Activated CD4-positive, alpha-beta memory T cell treated with anti-CD3 and anti-CD28 coated beads, Interleukin-2, amount 10 ng/mL, durations not matched to agents 7 days and 5 days (primary cell): ENCODE measurements at regions not wholly inside any gene's neighbourhood (a gene's known extent, or its start where the extent isn't known, plus 50 kb on each side); places are given as distances from the start of the nearest gene placed in this dataset.

Experiments
- CTCF ChIA-PET: fragments of 350-600 bp; sonication (Branson Sonifier 250); formaldehyde crosslinking; loops from one replicate; lab custom pipeline; 2021; ENCODE audit warnings: antibody characterized with exemption, inconsistent platforms; lab: Charles Lee
- POLR2A ChIA-PET: fragments of 350-600 bp; sonication (Branson Sonifier 250); formaldehyde crosslinking; loops from one replicate; lab custom pipeline; 2021; ENCODE audit warnings: antibody characterized with exemption; lab: Charles Lee
- DNase-seq: peaks from one replicate; pipeline ENCODE4 v3.0.0-alpha.2; 2020
- H3K27ac Mint-ChIP-seq: one replicate; pipeline ENCODE4 v1.8.0; 2021; ENCODE audit warnings: mild to moderate bottlenecking, mixed read lengths
- H3K27me3 Mint-ChIP-seq: one replicate; pipeline ENCODE4 v1.8.0; 2021; ENCODE audit warnings: mixed read lengths
- H3K36me3 Mint-ChIP-seq: one replicate; pipeline ENCODE4 v1.8.0; 2021; ENCODE audit warnings: low read depth, mixed read lengths
- H3K4me1 Mint-ChIP-seq: one replicate; pipeline ENCODE4 v1.8.0; 2021; ENCODE audit warnings: mixed read lengths
- H3K4me3 Mint-ChIP-seq: one replicate; pipeline ENCODE4 v1.8.0; 2021; ENCODE audit warnings: mild to moderate bottlenecking, mixed read lengths
- H3K9me3 Mint-ChIP-seq: one replicate; pipeline ENCODE4 v1.8.0; 2021; ENCODE audit warnings: mixed read lengths

GRCh38 chr2:207289295-207290018 lies 123.7 kb upstream of the KLF7 start:
- Mint-ChIP-seq H3K36me3 (peaks cover 3% of the 10 kb centered on the region), H3K9me3 (no peaks in the 10 kb centered on the region), H3K27me3 (no peaks in the 10 kb centered on the region), H3K4me1 (peaks cover 52% of the 10 kb centered on the region), H3K27ac (no peak overlapping the region), H3K4me3 (no peak overlapping the region)
- DNase-seq: no peak
- CTCF ChIA-PET: no interaction called here
- POLR2A ChIA-PET: no interaction called here

- Mint-ChIP-seq H3K27ac (no peak overlapping the region), H3K4me1 (peaks cover 38% of the 10 kb centered on the region), H3K4me3 (no peak overlapping the region), H3K36me3 (peaks cover 7% of the 10 kb centered on the region), H3K9me3 (peaks cover 6% of the 10 kb centered on the region), H3K27me3 (no peaks in the 10 kb centered on the region)
- ChIA-PET CTCF (interaction anchor here (0.7 kb wide), 1 partner anchor 778 kb away, joined by 4 read pairs; no protein-coding TSS in a partner anchor), POLR2A (no interaction called here)
- DNase-seq: no peak
Measured at GRCh38 chr2:207290833-207291624, 125.3 kb upstream of the KLF7 start.

DNA sequence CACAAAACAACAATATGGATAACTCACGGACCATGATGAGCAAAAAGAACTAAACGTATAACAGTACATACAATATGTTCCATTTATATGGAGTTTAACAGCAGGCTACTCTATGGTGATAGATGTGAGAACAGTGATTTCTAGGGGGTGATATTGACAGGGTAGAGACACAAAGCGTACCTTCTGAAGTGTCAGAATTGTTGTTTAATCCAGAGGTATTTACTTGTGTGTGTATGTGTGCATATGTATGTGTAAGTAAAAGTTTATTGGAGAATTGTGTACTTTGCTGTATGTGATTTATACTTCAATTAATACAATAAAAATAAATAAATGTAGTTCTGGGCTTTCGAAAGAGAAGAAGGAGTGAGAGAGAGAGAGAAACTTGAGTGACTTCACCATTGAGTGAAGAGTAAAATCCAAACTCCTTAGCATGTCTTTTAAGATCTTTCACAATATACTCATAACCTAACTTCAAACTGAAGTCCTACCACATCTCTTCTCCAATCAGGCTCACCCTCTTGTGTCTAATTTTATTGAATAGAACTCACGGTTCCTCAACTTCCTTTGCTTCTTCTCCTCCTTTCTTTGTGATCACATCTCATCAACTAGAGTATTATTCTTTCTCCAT lies 126.0 kb upstream of the KLF7 start:
- POLR2A ChIA-PET: interaction anchor here (0.7 kb wide), 1 partner anchor 15 kb away, joined by 3 read pairs; no protein-coding TSS in a partner anchor
- H3K4me3 Mint-ChIP-seq: no peak overlapping the region
- no peak overlapping the region for H3K27ac Mint-ChIP-seq

GRCh38 chr2:207296265-207296948 lies 130.7 kb upstream of the KLF7 start:
- Mint-ChIP-seq H3K4me3 (no peak overlapping the region), H3K4me1 (peaks cover 14% of the 10 kb centered on the region), H3K36me3 (peaks cover 4% of the 10 kb centered on the region), H3K9me3 (peaks cover 8% of the 10 kb centered on the region), H3K27ac (no peak overlapping the region), H3K27me3 (no peaks in the 10 kb centered on the region)
- ChIA-PET CTCF (no interaction called here), POLR2A (no interaction called here)
- no peak for DNase-seq

More for the DNA sequence above, 126.0 kb upstream of the KLF7 start:
- Mint-ChIP-seq H3K9me3 (peaks cover 6% of the 10 kb centered on the region), H3K27me3 (no peaks in the 10 kb centered on the region), H3K4me1 (peaks cover 32% of the 10 kb centered on the region), H3K36me3 (peaks cover 7% of the 10 kb centered on the region)
- CTCF ChIA-PET: interaction anchor here (0.7 kb wide), 2 partner anchors 140 to 778 kb away, joined by 3 to 4 read pairs; no protein-coding TSS in a partner anchor
- DNase-seq: no peak

- DNase-seq: no peak
- peaks cover 2% of the 10 kb centered on the region for H3K9me3 Mint-ChIP-seq
- no peaks in the 10 kb centered on the region for H3K36me3 Mint-ChIP-seq
- ChIA-PET POLR2A (no interaction called here), CTCF (no interaction called here)
- H3K27me3 Mint-ChIP-seq: no peaks in the 10 kb centered on the region
- H3K4me3 Mint-ChIP-seq: no peak overlapping the region
- H3K4me1 Mint-ChIP-seq: no peaks in the 10 kb centered on the region
- no peak overlapping the region for H3K27ac Mint-ChIP-seq
Measured at GRCh38 chr2:207300817-207301216, 135.1 kb upstream of the KLF7 start.

DNA sequence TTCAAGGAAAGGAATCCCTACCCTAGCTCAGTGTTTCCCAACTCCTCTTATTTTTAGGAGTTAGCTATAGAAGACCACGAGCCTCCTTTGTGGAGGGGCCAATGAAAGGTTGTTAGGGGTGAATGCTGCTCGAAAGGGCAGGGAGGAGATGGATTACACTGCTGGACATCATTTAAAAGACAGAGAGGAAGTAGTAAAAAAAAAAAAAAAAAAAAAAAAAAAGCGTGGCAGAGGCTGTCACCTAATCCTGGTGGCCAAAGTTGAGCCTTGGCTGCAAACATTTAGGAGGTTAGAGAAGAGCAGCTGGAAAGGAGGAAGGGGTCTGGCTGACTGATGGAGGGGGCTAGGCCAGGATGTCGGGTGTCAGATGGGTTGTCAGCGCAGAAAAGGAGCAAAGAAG lies 139.0 kb upstream of the KLF7 start:
- ChIA-PET POLR2A (no interaction called here), CTCF (interaction anchor here (0.5 kb wide), 1 partner anchor 1143 kb away, joined by 3 read pairs; no protein-coding TSS in a partner anchor)
- Mint-ChIP-seq H3K36me3 (no peaks in the 10 kb centered on the region), H3K4me3 (no peak overlapping the region), H3K27ac (no peak overlapping the region), H3K9me3 (no peaks in the 10 kb centered on the region), H3K27me3 (no peaks in the 10 kb centered on the region), H3K4me1 (peaks cover 12% of the 10 kb centered on the region)
- no peak for DNase-seq

- H3K27me3 Mint-ChIP-seq: no peaks in the 10 kb centered on the region
- no peaks in the 10 kb centered on the region for H3K36me3 Mint-ChIP-seq
- no peak overlapping the region for H3K4me3 Mint-ChIP-seq
- peak overlapping the region; percentile 58 for H3K27ac Mint-ChIP-seq
- H3K9me3 Mint-ChIP-seq: no peaks in the 10 kb centered on the region
- peaks cover 35% of the 10 kb centered on the region for H3K4me1 Mint-ChIP-seq
- DNase-seq: no peak
- ChIA-PET CTCF (no interaction called here), POLR2A (no interaction called here)
Measured at GRCh38 chr2:207308519-207309224, 142.9 kb upstream of the KLF7 start.

DNA sequence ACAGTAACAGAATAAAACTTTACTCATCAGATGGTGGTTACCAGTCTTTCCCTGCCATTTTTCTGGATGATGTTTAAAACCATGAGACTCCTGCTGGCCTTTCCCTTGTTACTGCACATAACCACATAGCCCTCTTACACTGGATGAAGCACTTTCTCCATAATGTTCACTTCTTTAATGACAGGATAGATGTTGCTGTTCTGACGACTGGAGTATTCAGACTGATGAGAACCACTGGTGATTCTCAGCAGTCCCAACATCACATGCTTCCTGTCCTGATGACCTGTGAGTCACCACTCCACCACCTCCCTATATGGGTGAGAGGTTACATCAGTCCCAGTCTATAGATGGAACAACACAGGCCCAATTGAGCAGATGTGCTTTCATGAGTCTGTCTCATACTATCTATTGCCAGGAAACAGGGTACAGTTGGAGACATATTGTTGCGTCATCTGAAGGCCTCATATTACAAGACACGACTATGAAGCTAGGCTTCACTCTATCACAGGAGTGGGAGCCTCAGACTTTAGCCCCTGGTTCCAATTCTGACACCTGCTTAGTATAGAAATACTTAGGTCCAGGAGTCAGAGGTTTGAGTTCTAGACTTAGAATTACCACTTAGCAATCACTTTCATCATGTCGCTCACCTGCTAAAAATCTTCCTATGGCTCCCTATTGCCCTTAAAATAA lies 145.7 kb upstream of the KLF7 start:
- peaks cover 35% of the 10 kb centered on the region for H3K4me1 Mint-ChIP-seq
- H3K9me3 Mint-ChIP-seq: no peaks in the 10 kb centered on the region
- H3K4me3 Mint-ChIP-seq: no peak overlapping the region
- no peaks in the 10 kb centered on the region for H3K36me3 Mint-ChIP-seq
- H3K27ac Mint-ChIP-seq: peak overlapping the region; percentile 51
- POLR2A ChIA-PET: no interaction called here
- H3K27me3 Mint-ChIP-seq: no peaks in the 10 kb centered on the region
- CTCF ChIA-PET: no interaction called here
- DNase-seq: peak; percentile 57

- ChIA-PET CTCF (no interaction called here), POLR2A (no interaction called here)
- Mint-ChIP-seq H3K4me3 (no peak overlapping the region), H3K9me3 (no peaks in the 10 kb centered on the region), H3K4me1 (peaks cover 41% of the 10 kb centered on the region), H3K27me3 (no peaks in the 10 kb centered on the region), H3K36me3 (no peaks in the 10 kb centered on the region), H3K27ac (peak overlapping the region; percentile 51)
- DNase-seq: no peak
Measured at GRCh38 chr2:207312006-207312356, 146.2 kb upstream of the KLF7 start.

GRCh38 chr2:207313947-207314346 lies 148.2 kb upstream of the KLF7 start:
- POLR2A ChIA-PET: interaction anchor here (1.0 kb wide), 1 partner anchor 15 kb away, joined by 3 read pairs; no protein-coding TSS in a partner anchor
- CTCF ChIA-PET: no interaction called here
- no peak overlapping the region for H3K27ac Mint-ChIP-seq

GRCh38 chr2:207315131-207315530 lies 149.4 kb upstream of the KLF7 start:
- Mint-ChIP-seq H3K9me3 (no peaks in the 10 kb centered on the region), H3K27ac (no peak overlapping the region), H3K36me3 (no peaks in the 10 kb centered on the region), H3K4me1 (peaks cover 52% of the 10 kb centered on the region), H3K4me3 (no peak overlapping the region), H3K27me3 (no peaks in the 10 kb centered on the region)
- no peak for DNase-seq
- ChIA-PET POLR2A (no interaction called here), CTCF (interaction anchor here (0.6 kb wide), 1 partner anchor 14 kb away, joined by 3 read pairs; no protein-coding TSS in a partner anchor)

More at GRCh38 chr2:207313947-207314346, 148.2 kb upstream of the KLF7 start:
- Mint-ChIP-seq H3K27me3 (no peaks in the 10 kb centered on the region), H3K4me3 (no peak overlapping the region), H3K36me3 (no peaks in the 10 kb centered on the region), H3K4me1 (peaks cover 50% of the 10 kb centered on the region), H3K9me3 (no peaks in the 10 kb centered on the region)
- no peak for DNase-seq

- no peak overlapping the region for H3K27ac Mint-ChIP-seq
- DNase-seq: no peak
- POLR2A ChIA-PET: no interaction called here
- H3K36me3 Mint-ChIP-seq: no peaks in the 10 kb centered on the region
- CTCF ChIA-PET: no interaction called here
- peaks cover 42% of the 10 kb centered on the region for H3K4me1 Mint-ChIP-seq
- no peak overlapping the region for H3K4me3 Mint-ChIP-seq
- H3K27me3 Mint-ChIP-seq: no peaks in the 10 kb centered on the region
- H3K9me3 Mint-ChIP-seq: no peaks in the 10 kb centered on the region
Measured at GRCh38 chr2:207316484-207316883, 150.7 kb upstream of the KLF7 start.
